GM23338 (cell line): ENCODE measurements at regions not wholly inside any gene's neighbourhood (a gene's known extent, or its start where the extent isn't known, plus 50 kb on each side); places are given as distances from the start of the nearest gene placed in this dataset.

Source experiments
- CTCF ChIP-seq, 2 experiments: fragments of 200-600 bp in 1 of 2; sonication (generic) in 1 of 2; conservative IDR thresholded peaks; 2 replicates each; pipeline versions ENCODE4 v1.5.1 to v1.6.1; 2016 to 2017; ENCODE audit warnings: antibody characterized with exemption in 2 of 2, low read depth in 2 of 2, mild to moderate bottlenecking in 2 of 2, moderate library complexity in 1 of 2
- EZH2 ChIP-seq: fragments of 200-600 bp; sonication (generic); IDR thresholded peaks from one replicate; pipeline ENCODE4 v1.8.0; 2017; ENCODE audit warnings: antibody characterized with exemption, mild to moderate bottlenecking, low read depth; ENCODE audit not compliant: unreplicated experiment
- EZH2phosphoT487 ChIP-seq: fragments of 200-600 bp; sonication (generic); IDR thresholded peaks from one replicate; pipeline ENCODE4 v1.8.1; 2018; ENCODE audit warnings: antibody characterized with exemption; ENCODE audit not compliant: unreplicated experiment
- POLR2AphosphoS5 ChIP-seq: IDR thresholded peaks from 2 replicates; pipeline ENCODE4 v1.6.1; 2016; ENCODE audit warnings: antibody characterized with exemption, low read depth
- REST ChIP-seq: IDR thresholded peaks from one replicate; pipeline ENCODE4 v1.6.1; 2018; ENCODE audit warnings: antibody characterized with exemption; ENCODE audit not compliant: unreplicated experiment

DNA sequence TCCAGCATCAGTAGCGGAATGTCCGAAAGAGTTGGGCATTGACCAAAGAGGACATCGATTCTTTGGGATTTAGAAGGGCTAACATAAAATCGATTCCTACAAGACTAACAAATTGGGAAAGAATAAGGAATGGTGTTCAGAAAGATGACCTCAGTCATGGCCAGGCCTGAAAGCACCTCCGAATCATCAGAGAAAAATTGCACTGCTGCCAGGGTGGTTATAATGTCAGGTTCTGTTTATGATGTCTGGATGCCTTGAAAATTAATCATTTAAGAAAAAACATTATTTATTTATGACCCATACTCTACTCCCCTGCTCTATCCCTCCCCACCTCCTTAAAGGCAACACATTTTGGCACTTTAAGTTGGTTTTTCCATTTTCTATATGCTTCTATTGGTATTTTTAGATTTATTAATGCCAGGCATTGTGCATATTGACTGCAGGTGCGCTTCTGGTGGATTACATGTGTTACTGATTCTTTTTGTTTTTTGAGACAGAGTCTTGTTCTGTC, 104.7 kb downstream of the MYCN start:
- TF ChIP-seq CTCF (conservative IDR thresholded peaks at IDR 0.05; ENCODE audit: low read depth in 2 of 2) (no peak), POLR2AphosphoS5 (no peak), EZH2 (no peak), EZH2phosphoT487 (no peak), REST (no peak)
